HG03097 (cell line): ENCODE measurements at regions not wholly inside any gene's neighbourhood (a gene's known extent, or its start where the extent isn't known, plus 50 kb on each side); places are given as distances from the start of the nearest gene placed in this dataset.

Experiments used
- ATAC-seq: cut with Tn5 transposase; IDR thresholded peaks from one replicate; pipeline ENCODE4 v1.9.1; 2021; ENCODE audit not compliant: unreplicated experiment, low FRiP score

DNA sequence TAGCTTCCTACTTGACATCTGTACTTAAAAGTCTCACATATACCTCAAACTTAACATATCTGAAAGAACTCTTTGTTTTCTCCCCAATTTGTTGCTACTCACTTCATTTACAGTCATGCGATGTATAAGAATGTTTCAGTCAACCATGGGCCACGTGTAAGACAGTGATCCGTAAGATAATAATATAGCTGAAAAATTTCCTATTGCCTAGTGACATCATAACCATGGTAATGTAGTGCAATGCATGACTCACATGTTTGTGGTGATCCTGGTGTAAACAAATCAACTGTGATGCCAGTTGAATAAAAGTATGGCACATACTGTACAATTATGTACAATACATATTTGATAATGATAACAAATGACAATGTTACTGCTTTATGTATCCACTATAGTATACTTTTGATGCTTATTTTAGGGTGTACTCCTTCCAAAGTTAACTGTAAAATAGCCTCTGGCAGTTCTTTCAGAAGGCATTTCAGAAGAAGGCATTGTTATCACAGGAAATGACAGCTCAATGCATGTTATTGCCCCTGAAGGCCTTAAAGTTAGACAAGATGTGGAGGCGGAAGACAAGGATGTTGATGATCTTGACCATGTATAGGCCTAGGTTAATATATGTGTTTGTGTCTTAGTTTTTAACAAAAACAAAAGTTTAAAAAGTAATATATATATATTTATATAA is 579.0 kb downstream of the EPHA7 start:
- ATAC-seq = no peak

DNA sequence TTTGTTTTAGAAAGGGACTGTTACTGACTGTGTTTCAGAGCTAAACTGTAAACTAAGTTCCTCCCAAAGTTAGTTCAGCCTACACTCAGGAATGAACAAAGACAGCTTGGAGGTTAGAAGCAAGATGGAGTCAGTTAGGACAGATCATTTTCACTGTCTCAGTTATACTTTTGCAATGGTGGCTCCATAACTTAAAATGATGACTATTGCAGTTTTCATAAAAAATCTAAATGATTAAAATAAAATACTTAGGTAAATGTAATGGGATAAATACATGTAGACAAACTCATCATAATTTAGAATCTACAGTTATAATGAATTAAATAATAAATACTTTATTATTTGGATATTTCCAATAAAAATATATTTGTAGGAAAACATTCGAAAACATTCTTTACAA is 590.6 kb downstream of the EPHA7 start:
- ATAC-seq = no peak

DNA sequence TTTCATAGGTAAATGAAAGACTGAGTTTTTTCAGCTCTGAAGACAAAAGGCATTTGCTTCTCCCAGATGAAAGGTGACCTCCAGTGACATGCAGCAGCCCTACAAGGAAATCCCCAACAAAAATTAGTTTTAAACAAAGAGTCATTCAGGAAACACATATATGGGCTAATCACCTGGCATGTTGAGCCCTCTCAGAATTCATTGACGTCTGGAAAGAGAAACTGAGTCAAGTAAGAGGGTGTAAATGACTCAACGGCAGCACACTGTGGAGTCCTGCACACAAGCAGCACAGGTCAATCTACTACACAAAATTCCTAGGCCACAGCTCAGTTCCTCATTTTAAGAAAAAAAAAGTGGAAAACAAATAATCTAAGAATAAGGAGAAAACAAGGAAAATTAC is 592.3 kb downstream of the EPHA7 start:
- no peak for ATAC-seq

DNA sequence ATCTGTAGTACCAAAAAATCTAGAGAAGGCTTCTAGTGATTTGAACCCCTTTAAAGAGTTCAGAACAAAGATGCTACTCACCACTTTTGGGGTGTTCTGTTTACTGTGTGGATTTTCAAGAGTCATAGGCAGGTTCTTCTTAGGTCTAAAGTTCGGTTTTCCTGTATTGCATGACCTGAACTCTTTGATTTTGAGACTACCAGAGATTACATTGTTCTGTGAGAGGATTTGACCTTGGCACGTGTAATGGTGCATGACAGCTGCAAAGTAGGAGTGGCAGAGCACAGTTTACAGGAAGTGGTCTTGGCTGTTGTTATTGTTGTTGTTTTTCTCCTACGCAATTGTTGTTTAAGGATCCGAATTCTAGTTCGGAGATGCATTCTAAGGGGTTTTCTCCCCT is 592.7 kb downstream of the EPHA7 start:
- ATAC-seq = no peak

DNA sequence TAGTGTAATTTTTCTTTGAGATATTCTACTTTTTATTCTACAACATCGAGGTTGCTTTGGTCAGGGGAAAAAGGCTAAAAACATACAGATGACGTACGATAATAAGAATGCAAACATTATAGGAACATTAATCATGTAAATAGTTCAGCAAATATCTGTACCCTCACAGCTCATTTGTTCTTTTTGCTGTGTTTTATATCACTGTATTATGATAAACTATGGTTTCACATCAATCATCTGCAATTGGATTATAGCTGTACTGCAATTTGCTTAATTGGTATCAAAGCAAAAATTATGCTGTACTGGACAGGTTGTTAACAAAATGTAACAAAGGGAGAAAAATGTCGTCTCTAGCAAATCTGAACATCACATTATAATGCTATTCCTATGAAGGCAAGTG is 597.1 kb downstream of the EPHA7 start:
- no peak for ATAC-seq

DNA sequence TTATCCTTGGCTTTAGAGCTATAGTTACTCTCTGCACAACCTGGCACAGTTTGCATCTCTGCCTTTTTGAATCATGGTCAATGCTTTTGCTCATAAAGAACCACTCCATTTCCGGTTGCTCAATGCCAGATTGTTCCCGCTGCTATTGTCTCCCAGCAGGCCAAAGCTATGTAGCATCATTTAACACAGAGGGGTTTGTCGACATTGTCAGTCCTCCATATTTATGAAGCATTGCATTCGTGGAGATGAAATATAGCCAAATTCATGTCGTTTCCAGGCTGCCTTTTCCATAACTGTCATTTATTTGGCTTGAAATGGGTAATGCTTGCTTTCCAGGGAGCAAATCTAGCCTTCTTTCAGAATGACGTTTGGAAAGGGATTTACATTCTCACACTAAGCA is 598.8 kb downstream of the EPHA7 start:
- no peak for ATAC-seq

DNA sequence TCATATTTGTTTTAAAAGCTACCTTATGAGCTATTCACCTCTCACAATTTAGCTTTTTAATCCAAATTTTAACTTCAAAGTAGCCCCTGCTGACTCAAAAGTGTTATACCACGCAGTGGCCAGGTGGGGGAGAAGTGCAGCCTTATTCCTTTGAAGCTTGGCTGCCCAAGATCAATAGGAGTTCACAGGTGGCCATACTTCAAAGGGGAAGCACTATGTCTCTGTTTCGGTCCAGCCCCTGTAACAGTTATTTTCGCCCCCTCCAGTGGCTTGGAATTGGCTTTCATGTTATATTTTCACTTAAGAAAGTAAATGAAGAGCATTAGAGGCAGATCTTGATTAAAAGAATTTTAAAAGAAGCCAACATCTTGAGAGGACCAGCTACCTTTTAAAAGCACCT is 608.4 kb downstream of the EPHA7 start:
- peak; percentile 99 for ATAC-seq

DNA sequence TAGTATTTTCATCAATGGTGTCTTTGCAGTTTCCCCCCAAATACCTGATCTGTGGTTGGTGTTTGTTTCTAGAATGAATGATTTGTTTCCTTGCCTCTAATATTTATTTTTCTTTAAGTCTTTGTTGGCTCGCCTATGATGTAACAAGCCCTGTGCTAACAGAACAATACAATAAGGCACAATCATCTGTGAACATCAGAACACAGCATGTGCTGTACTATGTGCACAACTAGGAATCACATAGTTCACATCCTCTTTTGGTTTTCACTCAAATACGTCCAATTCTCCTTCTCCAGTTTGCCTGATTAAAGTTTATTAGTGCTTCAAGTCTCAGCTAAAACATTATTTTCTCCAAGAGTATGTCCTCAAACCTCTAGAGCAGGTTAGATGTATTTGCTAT is 613.1 kb downstream of the EPHA7 start:
- no peak for ATAC-seq

DNA sequence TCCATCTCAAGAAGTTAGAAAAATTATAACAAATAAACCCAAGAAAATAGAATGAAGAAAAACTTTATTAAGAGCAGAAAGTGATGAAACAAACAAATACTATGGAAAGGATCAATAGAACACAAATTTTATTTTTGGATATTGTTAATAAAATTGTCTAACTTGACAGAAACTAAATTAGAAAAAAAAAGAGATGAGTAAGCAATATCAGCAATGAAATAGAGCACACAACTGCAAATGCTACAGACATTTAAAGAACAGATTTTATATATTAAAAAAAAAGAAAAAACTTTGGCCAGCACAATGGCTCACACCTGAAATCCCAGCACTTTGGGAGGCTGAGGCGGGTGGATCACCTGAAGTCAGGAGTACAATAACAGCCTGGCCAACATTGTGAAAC is 628.0 kb downstream of the EPHA7 start:
- ATAC-seq = no peak

DNA sequence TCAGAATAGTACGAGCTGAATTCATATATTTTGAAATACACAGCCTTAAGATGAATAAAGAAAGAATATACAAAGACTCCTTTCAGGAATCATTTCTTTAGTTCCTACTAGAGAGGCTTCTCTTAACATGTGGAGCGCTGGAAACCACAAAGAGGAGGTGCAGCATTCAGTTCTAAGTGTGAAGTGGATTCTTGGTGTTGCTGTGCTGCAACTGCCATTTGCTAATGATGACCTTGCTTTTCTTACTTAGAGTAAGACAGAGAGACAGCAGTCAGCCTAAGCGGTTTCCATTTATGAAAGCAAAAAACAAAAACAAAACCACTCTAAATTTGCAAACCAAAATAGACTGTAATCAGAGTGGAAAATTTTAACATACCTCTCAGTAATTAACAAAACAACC is 629.0 kb downstream of the EPHA7 start:
- ATAC-seq = no peak

DNA sequence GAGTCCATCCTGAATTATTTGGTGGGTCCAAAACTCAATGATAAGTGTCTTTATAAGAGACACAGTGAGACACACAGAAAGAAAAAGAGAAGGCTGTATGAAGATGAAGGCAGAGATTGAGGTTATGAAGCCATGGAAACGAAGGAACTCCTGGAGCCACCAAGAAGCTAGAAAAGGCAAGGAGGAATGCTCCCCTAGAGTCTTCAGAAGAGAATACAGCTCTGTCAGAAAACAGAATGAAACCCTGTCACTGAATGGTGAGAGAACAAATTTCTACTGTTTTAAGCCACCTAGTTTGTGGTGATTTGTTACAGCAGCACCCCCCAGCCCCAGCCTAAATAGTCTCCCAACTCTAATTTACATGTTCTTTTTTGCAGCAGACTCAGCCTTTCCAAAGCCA is 635.1 kb downstream of the EPHA7 start:
- ATAC-seq = no peak

DNA sequence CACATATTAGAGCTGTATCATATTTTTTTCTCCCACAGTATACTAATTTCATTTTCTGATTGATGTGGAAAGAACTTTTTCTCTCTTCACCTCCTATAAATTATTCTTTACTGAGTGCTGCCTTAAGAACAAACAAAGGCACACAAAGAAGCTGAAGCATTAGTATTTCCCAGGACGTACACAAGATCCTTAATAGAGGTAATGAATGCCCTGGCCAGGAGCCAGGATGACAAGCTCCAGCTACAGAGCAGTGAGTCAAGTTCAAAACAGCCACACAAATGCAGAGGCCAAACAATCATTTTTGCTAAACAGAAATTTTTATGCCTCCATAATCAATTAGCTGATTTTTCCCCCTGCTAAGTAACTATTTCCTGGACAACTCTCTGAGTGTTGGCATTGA is 639.6 kb downstream of the EPHA7 start:
- ATAC-seq = no peak

DNA sequence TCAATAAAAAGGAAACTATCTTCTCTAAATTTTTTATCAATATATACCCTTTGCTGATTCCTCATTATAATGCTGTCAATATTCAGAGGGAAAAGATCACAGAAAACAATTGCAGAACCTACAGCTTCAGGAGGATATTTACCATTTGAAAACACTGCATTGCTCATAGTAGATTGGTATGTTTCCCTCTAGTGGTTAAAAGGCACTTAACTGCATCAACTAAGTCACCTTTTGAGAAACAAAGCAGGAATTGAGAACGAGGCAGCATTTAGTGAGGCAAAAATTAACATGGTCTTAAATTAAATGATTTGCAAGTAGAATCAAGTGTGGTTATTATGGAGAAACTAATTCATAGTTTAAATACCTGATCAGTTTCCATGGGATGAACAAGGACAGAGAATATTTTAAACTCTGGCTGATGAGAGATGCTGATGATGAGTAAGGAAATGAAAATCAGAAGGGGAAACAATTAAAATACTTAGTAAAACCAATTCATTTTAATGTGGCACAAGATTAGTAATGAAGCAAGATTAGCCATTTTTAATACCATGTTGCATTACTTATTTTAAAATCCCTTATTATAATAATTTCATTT is 642.1 kb downstream of the EPHA7 start:
- ATAC-seq = no peak

DNA sequence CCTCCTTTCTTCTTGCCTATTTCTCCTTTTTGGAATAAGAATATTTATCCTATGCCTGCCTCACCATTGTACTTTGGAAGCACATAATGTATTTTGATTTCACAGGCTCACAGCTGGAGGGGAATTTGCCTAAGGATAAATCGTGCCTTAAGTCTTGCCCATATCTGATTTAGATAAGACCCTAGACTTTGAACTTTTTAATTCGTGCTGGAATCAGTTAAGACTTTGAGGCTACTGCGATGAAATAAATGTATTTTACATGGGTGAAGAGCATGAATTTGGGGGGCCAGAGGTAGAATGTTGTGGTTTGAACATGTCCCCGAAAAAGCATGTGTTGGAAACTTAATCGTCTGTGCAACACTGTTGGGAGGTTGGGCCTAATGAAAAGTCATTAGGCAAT is 648.8 kb downstream of the EPHA7 start:
- ATAC-seq = no peak

DNA sequence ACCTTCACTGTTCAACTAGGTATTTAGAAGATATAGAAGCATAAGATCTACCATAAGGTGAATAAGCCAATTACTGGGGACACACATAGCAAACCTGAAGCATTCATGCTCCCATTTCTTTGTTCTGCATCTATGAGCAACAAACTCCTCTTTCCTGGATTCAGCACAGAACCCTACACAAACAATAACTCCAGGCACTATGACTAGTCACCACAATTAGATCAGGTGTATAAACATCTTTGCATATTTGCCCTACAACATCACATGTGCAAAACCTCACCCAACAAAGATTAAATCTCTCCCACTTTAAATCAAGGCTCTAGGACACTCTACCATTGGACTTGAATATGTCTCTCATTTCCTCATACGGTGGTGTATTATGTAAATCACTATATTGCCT is 652.3 kb downstream of the EPHA7 start:
- no peak for ATAC-seq

DNA sequence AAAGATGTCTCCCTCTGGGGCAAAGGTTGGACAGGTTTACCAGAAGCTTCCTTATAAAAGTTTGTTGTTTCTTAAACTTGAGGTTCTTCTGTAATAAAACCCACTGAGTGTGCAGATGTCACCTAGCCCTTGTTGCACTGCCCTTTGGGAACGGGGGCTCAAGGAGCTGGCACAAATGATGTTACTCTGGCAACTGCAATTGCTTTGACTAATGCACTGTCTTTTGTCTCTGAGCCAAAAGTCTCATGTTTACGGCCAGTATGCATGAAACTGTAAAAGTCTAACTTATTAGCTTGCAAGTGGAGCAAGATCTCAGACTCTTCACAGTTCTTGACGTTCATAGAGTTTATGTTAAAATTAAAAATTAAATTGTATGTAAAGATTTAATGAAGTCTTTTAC is 655.7 kb downstream of the EPHA7 start:
- ATAC-seq = no peak

DNA sequence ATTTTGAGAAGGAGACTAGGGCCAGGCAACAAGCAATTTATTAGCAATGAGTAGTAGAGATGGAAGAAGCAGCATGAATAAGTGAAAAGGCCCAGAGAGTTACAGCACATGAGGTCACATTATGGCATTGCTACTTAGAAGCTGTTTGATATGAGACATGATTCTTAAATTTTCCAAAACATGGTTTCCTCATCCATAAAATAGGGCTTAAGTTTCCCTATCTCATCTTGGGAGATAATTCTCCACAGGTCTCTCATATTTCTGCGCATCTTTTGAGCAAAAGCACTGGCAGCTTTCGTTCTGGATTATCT is 656.1 kb downstream of the EPHA7 start:
- no peak for ATAC-seq

DNA sequence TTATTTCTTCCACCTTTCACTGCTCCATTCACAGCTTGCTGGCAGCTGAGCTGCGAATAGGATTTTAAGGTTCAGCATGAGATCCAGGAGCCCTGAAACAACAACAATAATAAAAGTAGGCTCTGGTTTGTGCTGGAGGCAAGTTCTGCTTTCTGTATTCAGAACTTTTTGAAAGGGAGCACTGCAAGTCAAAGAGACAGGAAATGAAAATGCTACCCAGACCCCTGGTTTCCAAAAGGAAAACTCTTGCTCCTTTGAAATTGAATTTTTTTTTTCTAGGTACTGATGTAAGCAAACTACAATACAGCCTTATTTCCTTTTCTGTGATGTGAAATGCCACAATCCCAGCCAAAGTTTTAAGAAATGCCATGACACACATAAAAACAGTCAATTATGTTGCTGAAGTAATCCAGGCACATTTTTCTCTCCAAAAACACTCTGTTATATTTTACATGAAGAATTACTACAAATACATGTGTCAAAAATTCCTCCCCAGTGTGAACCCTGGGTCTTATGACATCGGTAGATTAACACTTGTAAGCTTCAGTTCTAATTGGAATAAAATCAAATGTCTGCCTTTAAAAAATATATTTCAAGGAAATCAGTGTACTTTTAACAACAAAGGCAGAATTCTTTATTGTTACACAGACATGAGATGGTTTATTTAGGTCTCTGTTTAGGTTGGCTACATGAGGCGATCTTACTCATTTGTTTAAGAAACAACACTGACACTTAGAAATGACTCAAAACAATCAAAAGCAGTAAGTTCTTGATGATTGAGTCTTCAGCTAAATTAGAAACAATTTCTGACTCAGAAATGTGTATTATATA is 656.7 kb downstream of the EPHA7 start:
- ATAC-seq = no peak

DNA sequence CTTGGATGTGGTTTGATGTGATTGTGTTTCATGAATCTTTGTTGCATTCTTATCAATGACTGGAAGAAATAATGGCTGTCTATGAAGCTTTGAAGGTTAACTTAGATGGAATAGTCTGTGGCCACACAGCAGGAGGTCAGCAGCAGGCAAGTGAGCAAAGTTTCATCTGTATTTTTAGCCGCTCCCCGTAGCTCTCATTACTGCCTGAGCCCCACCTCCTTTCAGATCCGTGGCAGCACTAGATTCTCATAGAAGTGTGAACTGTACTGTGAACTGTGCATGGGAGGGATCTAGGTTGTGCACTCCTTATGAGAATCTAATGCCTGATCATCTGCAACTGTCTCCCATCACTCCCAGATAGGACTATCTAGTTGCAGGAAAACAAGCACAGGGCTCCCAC is 660.2 kb downstream of the EPHA7 start:
- ATAC-seq = no peak

DNA sequence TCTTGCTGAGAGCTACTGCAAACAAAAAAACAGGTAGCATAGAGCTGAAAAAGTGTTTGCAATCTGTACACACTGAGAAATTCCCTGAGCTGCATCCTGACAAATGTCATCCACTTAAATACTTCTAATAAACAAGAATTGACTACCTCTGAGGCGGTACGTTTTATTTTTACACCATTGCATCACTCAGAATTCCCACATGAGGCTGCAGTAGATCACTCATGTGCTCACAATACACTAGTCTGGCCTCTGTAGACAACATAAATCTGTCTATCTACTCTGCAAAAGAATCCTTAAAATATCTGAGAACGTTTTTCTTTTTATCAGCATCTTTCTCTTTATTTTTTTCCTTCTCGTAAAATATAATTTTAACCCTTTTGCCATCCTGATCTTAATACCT is 661.4 kb downstream of the EPHA7 start:
- ATAC-seq = no peak

DNA sequence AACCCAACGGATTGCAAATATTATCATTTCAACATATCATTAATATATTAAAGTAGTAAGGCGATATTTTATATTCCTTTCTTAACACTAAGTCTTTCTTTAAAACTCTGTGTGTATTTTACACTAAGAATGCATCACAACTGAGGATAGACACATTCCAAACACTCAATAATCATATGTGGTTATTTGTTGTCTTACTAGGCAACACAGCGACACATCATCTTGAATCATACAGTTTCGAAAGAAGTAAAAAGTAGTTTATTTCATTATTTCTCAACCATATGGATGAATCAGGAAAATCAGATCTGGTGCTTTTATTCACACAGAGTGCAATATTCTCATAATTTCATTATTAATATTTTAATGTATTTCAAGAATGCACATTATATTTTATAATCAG is 662.4 kb downstream of the EPHA7 start:
- no peak for ATAC-seq

DNA sequence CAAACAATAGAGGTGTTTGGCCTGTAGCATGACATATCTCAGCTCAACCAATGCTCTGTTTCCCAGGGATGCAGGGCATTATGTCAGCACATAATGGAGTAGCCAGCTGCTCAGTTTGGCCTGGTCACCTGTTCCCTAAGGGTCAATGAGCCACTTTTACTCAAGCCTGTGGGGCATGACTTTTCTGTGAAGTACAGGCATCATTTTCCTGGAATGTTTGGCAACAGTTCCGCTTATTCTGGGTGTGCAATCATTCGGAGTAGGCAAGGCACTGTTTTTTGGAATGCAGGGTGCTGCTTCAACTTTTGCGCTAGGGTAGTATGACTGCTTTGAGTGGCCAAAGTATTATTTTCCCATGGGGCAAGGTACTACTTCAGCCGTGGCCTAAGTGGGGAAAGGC is 665.4 kb downstream of the EPHA7 start:
- ATAC-seq = no peak
